Neural cell (in vitro differentiated cells): ENCODE measurements at regions not wholly inside any gene's neighbourhood (a gene's known extent, or its start where the extent isn't known, plus 50 kb on each side); places are given as distances from the start of the nearest gene placed in this dataset.

Source experiments
- CTCF ChIP-seq: fragments of 450-650 bp; IDR thresholded peaks from 2 replicates; pipeline ENCODE4 v1.5.1; 2014; ENCODE audit warnings: antibody characterized with exemption, mild to moderate bottlenecking, moderate library complexity; ENCODE audit not compliant: poor library complexity, severe bottlenecking
- EP300 ChIP-seq: fragments of 450-650 bp; conservative IDR thresholded peaks from 2 replicates; pipeline ENCODE4 v1.6.1; 2014; ENCODE audit warnings: antibody characterized with exemption, mild to moderate bottlenecking, moderate library complexity; ENCODE audit not compliant: poor library complexity, severe bottlenecking
- POLR2AphosphoS5 ChIP-seq: IDR thresholded peaks from 2 replicates; pipeline ENCODE4 v1.6.1; 2012

- TF ChIP-seq EP300 (no peak), POLR2AphosphoS5 (no peak), CTCF (no peak)
Measured at GRCh38 chr22:47878460-47878859, 1116.0 kb downstream of the TBC1D22A start.
